LNCaP clone FGC (cell line): ENCODE measurements at regions not wholly inside any gene's neighbourhood (a gene's known extent, or its start where the extent isn't known, plus 50 kb on each side); places are given as distances from the start of the nearest gene placed in this dataset.

Experiments used
- DNase-seq: peaks from one replicate; pipeline ENCODE4 v3.0.0-alpha.2; 2011; ENCODE audit warnings: low read depth
- H3K4me3 ChIP-seq: 2 replicates; pipeline ENCODE4 v1.5.1; 2011; ENCODE audit warnings: mild to moderate bottlenecking, low read depth, low read length, control low read depth
- CTCF ChIP-seq: IDR thresholded peaks from 2 replicates; pipeline ENCODE4 v1.5.1; 2012; ENCODE audit warnings: mild to moderate bottlenecking; ENCODE audit not compliant: control insufficient read depth, insufficient read depth; ENCODE audit errors: extremely low read depth

- H3K4me3 ChIP-seq = no peak overlapping the region
- no peak for DNase-seq
- TF ChIP-seq CTCF = no peak
Measured at GRCh38 chr4:152114562-152114961, 353.8 kb upstream of the GATB start.

- no peak overlapping the region for H3K4me3 ChIP-seq
- no peak for TF ChIP-seq CTCF
- DNase-seq = no peak
Measured at GRCh38 chr4:152112887-152113286, 352.1 kb upstream of the GATB start.

GRCh38 chr4:152112190-152112589 lies 351.4 kb upstream of the GATB start:
- no peak overlapping the region for H3K4me3 ChIP-seq
- no peak for DNase-seq
- no peak for TF ChIP-seq CTCF

- no peak overlapping the region for H3K4me3 ChIP-seq
- no peak for DNase-seq
- TF ChIP-seq CTCF = no peak
Measured at GRCh38 chr4:152110780-152111179, 350.0 kb upstream of the GATB start.

GRCh38 chr4:152109531-152110509 lies 349.0 kb upstream of the GATB start:
- no peak for DNase-seq
- no peak overlapping the region for H3K4me3 ChIP-seq
- no peak for TF ChIP-seq CTCF

- no peak for TF ChIP-seq CTCF
- DNase-seq = no peak
- no peak overlapping the region for H3K4me3 ChIP-seq
Measured at GRCh38 chr4:152107736-152108500, 347.1 kb upstream of the GATB start.
